Tibial artery (tissue), 4 donors: ENCODE measurements at regions not wholly inside any gene's neighbourhood (a gene's known extent, or its start where the extent isn't known, plus 50 kb on each side); places are given as distances from the start of the nearest gene placed in this dataset.

ENCODE experiments used
- DNase-seq, 2 donors: peaks; one replicate each; pipeline ENCODE4 v3.0.0-alpha.2; 2019
- H3K27ac ChIP-seq, 2 donors: fragments of 200-600 bp; sonication (generic) in 1 of 2; 1 replicate in 1 of 2; 2 replicates in 1 of 2; pipeline ENCODE4 v1.5.1; 2018 to 2019; ENCODE audit warnings: mild to moderate bottlenecking in 1 of 2
- H3K27me3 ChIP-seq, 2 donors: fragments of 200-600 bp; sonication (generic) in 1 of 2; one replicate each; pipeline versions ENCODE4 v1.5.1 to v1.6.0; 2016 to 2019
- H3K36me3 ChIP-seq, 3 donors: fragments of 200-600 bp; sonication (generic) in 2 of 3; one replicate each; pipeline ENCODE4 v1.5.1; 2016 to 2019; ENCODE audit warnings: mild to moderate bottlenecking in 2 of 3
- H3K4me1 ChIP-seq, 4 donors: fragments of 200-600 bp; sonication (generic) in 2 of 4; 1 replicate in 3 of 4; 2 replicates in 1 of 4; pipeline ENCODE4 v1.5.1; 2016 to 2019
- H3K4me3 ChIP-seq, 2 donors: fragments of 200-600 bp; sonication (generic) in 1 of 2; 1 replicate in 1 of 2; 2 replicates in 1 of 2; pipeline ENCODE4 v1.5.1; 2018 to 2019; ENCODE audit warnings: mild to moderate bottlenecking in 2 of 2
- H3K9me3 ChIP-seq, 3 donors: fragments of 200-600 bp; sonication (generic) in 1 of 3; one replicate each; pipeline ENCODE4 v1.5.1; 2016 to 2019
- CTCF ChIP-seq, 2 experiments: fragments of 200-600 bp in 1 of 2; fragments of 450-650 bp in 1 of 2; IDR thresholded peaks; one replicate each; pipeline ENCODE4 v1.5.1; 2017 to 2019; ENCODE audit warnings: antibody characterized with exemption in 2 of 2, mild to moderate bottlenecking in 1 of 2, moderate library complexity in 1 of 2
- intact Hi-C: fragments of 100-400 bp; cut with DNase I; formaldehyde crosslinking; loops from one replicate; pipeline ENCODE4 v1.15.0; 2023; ENCODE audit warnings: low total_unique reads

GRCh38 chrX:39992300-39992699 is 105.5 kb downstream of the BCOR start:
- H3K27ac ChIP-seq = no peak overlapping the region
- H3K36me3 ChIP-seq = no peaks in the 10 kb centered on the region
- peaks cover 0 to 9% (median 0%) of the 10 kb centered on the region in 3 donors for H3K9me3 ChIP-seq
- H3K4me1 ChIP-seq = no peaks in the 10 kb centered on the region
- no peak for DNase-seq
- TF ChIP-seq CTCF (IDR thresholded peaks at IDR 0.05) = no peak
- H3K27me3 ChIP-seq = no peaks in the 10 kb centered on the region
- no peak overlapping the region for H3K4me3 ChIP-seq
- intact Hi-C loops = no loop called here

- Histone ChIP-seq H3K9me3 (peaks cover 0 to 9% (median 0%) of the 10 kb centered on the region in 3 donors), H3K4me1 (no peaks in the 10 kb centered on the region), H3K36me3 (no peaks in the 10 kb centered on the region), H3K27ac (no peak overlapping the region), H3K27me3 (no peaks in the 10 kb centered on the region), H3K4me3 (no peak overlapping the region)
- DNase-seq = no peak
- intact Hi-C loops = no loop called here
- TF ChIP-seq CTCF (IDR thresholded peaks at IDR 0.05) = no peak
These were observed 102.3 kb downstream of the BCOR start for GRCh38 chrX:39995457-39995856.

- TF ChIP-seq CTCF (IDR thresholded peaks at IDR 0.05) = no peak
- no peak for DNase-seq
- intact Hi-C loops = no loop called here
These were observed 101.2 kb downstream of the BCOR start for GRCh38 chrX:39996536-39996935.

GRCh38 chrX:39998636-39999406 is 98.9 kb downstream of the BCOR start:
- H3K27me3 ChIP-seq = no peaks in the 10 kb centered on the region
- TF ChIP-seq CTCF (IDR thresholded peaks at IDR 0.05) = no peak
- H3K4me1 ChIP-seq = peaks cover 0 to 1% (median 0%) of the 10 kb centered on the region in 4 donors
- H3K4me3 ChIP-seq = no peak overlapping the region
- no peak for DNase-seq
- no peaks in the 10 kb centered on the region for H3K9me3 ChIP-seq
- intact Hi-C loops = no loop called here
- no peak overlapping the region for H3K27ac ChIP-seq
- no peaks in the 10 kb centered on the region for H3K36me3 ChIP-seq

More at GRCh38 chrX:39996536-39996935, 101.2 kb downstream of the BCOR start:
- H3K9me3 ChIP-seq = peaks cover 0 to 9% (median 0%) of the 10 kb centered on the region in 3 donors
- no peaks in the 10 kb centered on the region for H3K4me1 ChIP-seq
- H3K27ac ChIP-seq = no peak overlapping the region
- H3K4me3 ChIP-seq = no peak overlapping the region
- no peaks in the 10 kb centered on the region for H3K36me3 ChIP-seq
- H3K27me3 ChIP-seq = no peaks in the 10 kb centered on the region
